NCI-H460 (cell line): ENCODE measurements at regions not wholly inside any gene's neighbourhood (a gene's known extent, or its start where the extent isn't known, plus 50 kb on each side); places are given as distances from the start of the nearest gene placed in this dataset.
A peak's percentile ranks its signal among the peaks of the same experiment; 100 is the strongest.
"Not testable (repeated sequence)": the region's sequence is repeated elsewhere in the genome, so short reads cannot be mapped to it uniquely, and the experiment has no call there.

Experiments used
- DNase-seq: peaks from one replicate; pipeline ENCODE4 v3.0.0-alpha.2; 2016; ENCODE audit warnings: low read depth; ENCODE audit errors: extremely low read depth

DNA sequence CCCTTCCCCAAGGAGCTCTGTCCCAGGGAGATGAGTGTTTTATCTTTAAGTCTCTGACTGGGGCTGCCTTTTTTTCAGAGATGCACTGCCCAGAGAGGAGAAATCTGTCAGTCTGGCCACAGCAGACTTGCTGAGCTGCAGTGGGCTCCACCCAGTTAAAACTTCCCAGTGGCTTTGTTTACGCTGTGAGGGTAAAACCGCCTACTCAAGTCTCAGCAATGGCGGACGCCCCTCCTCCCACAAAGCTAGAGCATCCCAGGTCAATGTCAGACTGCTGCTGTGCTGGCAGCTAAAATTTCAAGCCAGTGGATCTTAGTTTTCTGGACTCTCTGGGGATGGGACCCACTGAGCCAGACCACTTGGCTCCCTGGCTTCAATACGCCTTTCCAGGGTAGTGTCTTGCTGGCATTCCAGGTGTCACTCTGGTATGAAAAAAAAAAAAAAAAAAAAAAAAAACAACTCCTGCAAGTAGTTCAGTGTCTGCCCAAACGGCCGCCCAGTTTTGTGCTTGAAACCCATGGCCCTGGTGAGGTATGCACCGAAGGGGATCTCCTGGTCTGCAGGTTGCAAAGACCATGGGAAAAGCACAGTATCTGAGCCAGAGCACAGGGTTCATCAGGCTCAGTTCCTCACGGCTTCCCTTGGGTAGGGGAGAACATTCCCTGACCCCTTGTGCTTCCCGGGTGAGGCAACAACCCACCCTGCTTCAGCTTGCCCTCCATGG, 1616.1 kb upstream of the ADGRL3 start:
- no peak for DNase-seq

GRCh38 chr4:59597536-59598329, 1602.4 kb upstream of the ADGRL3 start:
- no peak for DNase-seq

- DNase-seq = no peak
Measured at GRCh38 chr4:59598330-59598618, 1601.9 kb upstream of the ADGRL3 start.

DNA sequence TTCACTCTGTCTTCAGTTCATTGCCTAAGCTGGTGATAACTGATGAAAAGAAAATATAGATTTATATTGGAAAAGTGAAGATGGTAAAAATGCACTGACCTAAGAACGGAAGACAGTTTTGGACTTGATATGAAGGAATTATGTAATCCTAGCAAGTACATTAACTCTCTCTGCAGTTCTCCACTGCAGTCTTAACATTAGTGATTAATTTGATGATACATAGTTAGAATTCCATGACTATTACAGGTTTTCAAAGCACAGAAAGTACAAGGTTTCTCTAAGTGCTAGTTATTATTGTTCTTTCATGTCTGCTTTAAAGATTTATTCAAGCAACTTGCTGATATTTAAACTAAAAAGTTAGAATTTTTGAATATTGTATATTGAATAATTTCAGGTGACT, 1591.7 kb upstream of the ADGRL3 start:
- no peak for DNase-seq

GRCh38 chr4:59612235-59612634, 1587.9 kb upstream of the ADGRL3 start:
- peak; percentile 33 for DNase-seq

DNA sequence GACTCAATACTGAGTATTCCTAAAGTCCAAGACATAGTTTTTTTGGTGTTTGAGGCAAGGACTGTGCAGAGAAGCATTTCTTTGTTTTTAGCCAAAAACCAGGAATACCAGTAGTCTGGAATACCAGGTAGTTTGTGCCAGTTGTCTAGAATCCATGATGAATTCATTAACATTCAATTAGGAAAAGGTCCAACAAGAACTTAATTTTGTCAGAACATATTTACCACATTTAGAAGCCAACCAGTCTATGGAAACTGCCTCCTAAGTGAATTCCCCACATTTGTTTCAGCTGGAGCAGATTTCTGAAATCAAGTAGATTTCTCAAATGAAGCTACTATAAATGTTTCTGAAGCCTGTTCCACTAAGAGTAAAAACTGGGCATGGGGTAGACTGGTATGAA, 1584.8 kb upstream of the ADGRL3 start:
- DNase-seq = no peak

DNA sequence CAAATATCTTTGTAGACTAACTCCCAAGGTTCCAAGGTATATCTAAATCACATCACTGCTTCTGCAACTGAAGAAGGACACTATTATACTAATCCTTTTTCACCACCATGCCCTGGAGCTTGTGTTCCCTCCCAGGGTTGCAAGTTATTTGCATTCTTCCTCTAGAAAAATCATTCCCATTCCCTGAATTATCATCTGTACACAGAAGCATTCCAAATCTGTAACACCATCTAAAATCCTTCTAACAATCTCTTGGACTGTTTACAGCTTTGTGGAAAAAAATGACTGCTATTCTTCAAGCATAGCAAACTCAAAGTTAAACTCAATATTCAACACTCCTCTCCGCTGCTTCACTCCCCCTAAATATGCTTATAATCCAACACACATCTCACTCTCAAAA, 1570.8 kb upstream of the ADGRL3 start:
- no peak for DNase-seq

GRCh38 chr4:59630235-59630634, 1569.9 kb upstream of the ADGRL3 start:
- DNase-seq = no peak

DNA sequence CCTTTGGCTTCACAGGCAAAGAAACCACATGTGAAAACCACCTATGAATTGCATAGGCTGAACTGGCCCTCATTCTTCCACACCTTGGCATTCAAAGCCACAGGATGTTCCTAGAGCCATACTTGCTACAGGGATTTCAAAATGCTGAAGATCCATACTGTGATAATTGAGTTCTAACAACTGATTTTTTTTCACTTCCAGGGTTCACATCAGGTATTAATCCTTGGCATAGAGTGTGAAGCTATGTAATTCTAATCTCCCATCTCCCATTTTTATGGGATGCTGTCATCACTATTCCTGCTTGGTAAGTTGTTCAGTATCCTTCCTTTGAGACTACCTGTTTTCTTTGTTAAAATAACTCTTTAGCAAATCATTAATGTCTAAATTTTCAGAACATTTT, 1569.2 kb upstream of the ADGRL3 start:
- DNase-seq = no peak

DNA sequence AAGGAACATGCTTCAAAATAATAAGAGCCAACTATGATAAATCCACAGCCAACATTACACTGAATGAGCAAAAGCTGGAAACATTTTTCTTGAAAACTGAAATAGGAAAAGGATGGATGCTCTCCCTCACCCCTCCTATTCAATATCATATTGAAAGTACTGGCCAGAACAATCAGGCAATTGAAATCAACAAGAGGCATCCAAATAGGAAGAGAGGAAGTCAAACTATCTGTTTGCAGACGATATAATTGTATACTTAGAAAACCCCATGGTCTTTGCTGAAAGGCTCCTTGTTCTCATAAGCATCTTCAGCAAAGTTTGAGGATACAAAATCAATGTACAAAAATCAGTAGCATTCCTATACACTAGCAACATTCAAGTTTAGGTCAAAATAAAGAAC, 1562.5 kb upstream of the ADGRL3 start:
- DNase-seq = no peak

DNA sequence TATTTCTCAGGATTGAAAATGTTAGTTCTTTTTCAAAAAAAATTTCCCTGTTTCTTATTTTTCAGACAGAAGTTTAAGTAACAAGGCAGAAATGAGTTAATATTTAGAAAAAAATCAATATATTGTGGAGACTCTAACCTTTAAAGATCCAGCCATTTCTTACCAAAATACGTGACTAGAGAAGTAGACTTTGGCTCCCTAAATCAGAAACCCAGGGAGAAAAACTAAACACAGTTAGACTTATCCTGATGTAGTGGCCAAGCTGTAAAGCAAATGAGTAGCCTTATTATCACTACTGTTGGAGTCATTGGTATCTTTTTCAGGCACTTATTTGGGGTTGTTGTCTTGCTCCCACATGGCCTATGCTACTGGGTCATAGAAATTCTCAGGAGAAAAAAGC, 1556.4 kb upstream of the ADGRL3 start:
- no peak for DNase-seq

- DNase-seq = no peak
Measured at GRCh38 chr4:59644765-59645164, 1555.4 kb upstream of the ADGRL3 start.

DNA sequence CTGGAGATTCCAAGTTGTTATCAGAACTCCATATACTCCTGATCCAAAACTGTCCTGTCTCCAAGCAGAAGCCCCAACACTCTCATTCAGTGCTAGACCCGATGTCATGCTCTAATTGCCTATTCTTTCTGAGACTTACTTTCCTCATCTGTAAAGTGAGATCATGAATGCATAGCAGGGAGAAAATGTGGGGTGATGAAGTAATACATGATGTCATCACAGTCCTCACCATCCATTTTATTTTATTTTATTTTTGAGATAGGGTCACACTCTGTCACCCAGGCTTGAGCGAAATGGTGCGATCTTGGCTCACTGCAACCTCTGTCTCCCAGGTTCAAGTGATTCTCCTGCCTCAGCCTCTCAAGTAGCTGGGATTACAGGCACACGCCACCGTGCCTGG, 1554.0 kb upstream of the ADGRL3 start:
- DNase-seq = no peak

GRCh38 chr4:59647011-59647410, 1553.1 kb upstream of the ADGRL3 start:
- DNase-seq = no peak

GRCh38 chr4:59647500-59647899, 1552.6 kb upstream of the ADGRL3 start:
- no peak for DNase-seq

DNA sequence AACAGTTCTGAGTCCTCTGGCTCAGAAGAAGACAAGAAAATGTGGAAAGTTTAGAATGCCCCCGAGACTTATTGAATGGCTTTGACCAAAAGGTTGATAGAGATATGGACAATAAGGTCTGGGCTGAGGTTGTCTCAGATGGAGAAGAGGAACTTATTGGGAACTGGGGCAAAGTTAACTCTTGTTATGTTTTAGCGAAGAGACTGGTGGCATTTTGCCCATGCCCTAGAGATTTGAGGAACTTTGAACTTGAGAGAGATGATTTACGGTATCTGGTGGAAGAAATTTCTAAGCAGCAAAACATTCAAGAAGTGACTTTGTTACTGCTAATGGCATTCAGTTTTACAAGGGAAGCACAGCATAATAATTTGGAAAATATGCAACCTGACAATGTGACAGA, 1549.3 kb upstream of the ADGRL3 start:
- no peak for DNase-seq

DNA sequence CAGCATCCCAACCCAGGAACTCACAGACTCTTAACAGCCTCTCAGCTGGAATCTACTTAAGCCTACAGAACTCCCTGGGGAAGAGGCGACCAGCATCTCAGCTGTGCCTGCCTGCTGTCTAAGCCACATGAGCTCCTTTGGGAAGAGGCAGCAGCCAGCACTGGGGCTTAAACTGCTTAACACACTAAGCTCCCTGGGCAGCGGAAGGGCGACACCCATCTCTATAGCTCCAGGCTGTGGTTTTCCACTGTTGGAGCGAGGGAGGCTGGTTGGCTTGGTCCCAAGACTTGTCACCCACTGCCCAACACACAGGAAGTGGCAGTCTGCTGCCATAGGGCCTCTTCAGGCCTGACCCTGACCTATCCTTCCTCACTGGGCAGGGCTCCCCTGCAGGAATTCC, 1544.1 kb upstream of the ADGRL3 start:
- no peak for DNase-seq

DNA sequence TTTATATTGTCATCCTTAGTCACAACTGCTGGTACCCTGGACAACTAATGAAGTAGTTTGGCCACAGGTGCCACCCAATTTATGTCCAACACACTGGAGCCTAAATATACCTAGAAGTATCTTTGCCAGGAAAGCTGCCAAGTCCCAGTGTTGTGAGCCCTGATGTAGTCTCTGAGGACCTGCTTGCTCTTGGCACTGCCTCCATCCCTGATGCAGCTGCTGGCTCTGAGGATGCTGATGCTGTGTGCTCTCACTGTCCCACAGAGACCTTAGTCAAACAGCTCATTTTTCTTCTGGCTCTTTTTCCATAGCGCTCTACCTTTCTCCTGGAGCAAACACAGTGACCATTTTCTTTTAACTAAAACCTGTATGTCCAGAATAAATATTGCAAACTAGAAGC, 1535.4 kb upstream of the ADGRL3 start:
- no peak for DNase-seq

DNA sequence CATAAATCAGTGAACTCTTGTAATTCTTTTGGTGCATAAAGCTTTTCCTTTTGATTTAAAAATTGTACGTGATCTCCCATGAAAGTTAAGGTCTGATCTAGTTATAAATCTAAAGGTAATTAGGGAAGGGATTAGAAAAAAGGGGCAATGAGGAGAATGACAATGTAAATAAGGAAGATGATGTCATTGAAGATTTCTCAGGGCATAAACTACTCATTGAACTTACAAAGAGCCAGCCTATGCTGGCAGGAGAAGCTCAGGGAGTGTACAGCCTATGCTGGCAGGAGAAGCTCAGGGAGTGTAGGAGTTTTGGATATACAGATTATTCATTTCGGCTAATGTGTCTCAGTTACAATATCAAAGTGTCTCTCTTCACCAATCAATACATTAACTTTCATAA, 1533.5 kb upstream of the ADGRL3 start:
- no peak for DNase-seq

DNA sequence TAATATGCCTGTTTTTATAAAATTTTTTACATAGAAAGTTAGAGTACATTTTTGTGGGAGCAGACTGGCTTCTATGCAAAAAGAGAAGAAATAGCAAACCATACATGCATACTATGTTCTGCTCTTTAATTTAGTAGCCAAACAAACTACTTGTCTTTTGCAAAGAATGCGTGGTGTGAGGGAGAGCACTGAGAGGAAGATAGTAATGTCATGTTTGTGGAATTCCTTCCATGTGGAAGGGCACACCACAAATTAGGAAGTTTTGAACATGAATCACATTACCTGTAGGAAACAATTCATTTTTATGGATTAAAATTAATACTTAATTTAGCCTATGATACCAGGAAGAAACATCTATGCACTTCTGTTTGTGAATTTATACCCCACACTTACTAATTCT, 1529.1 kb upstream of the ADGRL3 start:
- DNase-seq = no peak

GRCh38 chr4:59676389-59676788, 1523.7 kb upstream of the ADGRL3 start:
- DNase-seq = no peak

DNA sequence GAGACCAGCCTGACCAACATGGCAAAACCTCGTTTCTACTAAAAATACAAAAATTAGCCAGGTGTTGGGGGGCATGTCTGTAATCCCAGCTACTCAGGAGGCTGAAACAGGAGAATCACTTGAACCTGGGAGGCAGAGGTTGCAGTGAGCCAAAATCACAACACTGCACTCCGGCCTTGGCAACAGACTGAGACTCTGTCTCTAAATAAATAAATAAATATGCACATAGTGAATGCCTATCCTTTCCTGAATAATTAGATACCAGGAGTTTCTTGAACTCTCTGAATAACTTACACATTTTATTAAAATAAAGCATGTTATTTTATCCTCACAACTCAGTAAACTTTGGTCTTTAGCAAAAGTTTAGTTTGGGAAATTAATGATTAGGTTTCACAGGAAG, 1523.1 kb upstream of the ADGRL3 start:
- DNase-seq = not testable (repeated sequence)

- no peak for DNase-seq
Measured at GRCh38 chr4:59685626-59686025, 1514.5 kb upstream of the ADGRL3 start.
